DND-41 (cell line): ENCODE measurements at regions not wholly inside any gene's neighbourhood (a gene's known extent, or its start where the extent isn't known, plus 50 kb on each side); places are given as distances from the start of the nearest gene placed in this dataset.

Experiments
- EZH2 ChIP-seq: IDR thresholded peaks from 3 replicates; pipeline ENCODE4 v1.6.1; 2012; ENCODE audit warnings: borderline replicate concordance, low read depth, mild to moderate bottlenecking, moderate library complexity, low read length, inconsistent platforms; ENCODE audit not compliant: severe bottlenecking
- TF ChIP-seq, protein P1 (sequence below): IDR thresholded peaks from 2 replicates; pipeline ENCODE4 v1.5.1; 2012; ENCODE audit warnings: borderline replicate concordance, low read length, moderate library complexity, mild to moderate bottlenecking; ENCODE audit not compliant: poor library complexity, severe bottlenecking; ENCODE audit errors: extremely low read depth

DNA sequence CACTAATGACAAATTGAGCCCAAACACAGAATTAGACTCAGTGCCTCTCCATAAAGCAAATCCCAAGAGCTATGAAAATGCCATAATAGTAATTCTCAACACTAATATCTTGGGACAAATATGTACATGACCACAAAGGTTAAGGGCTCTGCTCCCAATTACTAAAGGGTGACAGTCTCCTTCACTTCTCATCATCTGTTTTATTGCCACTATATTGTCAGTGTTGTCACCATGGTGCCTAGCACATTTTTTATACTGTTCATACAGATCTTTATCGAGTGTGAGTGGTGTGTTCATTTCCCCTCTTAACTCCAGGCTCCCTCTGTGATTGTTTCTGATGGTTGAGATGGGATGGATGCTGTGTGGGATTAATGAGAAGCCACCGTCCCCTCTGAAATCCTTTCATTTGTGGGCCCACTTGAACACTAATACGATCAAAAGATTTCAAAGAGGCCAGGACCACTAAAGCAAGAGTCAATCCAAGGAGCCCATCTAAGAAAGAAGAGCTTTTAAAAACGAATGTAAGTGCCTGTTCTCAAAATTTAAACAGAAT lies 277.7 kb downstream of the GXYLT1 start:
- TF ChIP-seq, protein P1, sequence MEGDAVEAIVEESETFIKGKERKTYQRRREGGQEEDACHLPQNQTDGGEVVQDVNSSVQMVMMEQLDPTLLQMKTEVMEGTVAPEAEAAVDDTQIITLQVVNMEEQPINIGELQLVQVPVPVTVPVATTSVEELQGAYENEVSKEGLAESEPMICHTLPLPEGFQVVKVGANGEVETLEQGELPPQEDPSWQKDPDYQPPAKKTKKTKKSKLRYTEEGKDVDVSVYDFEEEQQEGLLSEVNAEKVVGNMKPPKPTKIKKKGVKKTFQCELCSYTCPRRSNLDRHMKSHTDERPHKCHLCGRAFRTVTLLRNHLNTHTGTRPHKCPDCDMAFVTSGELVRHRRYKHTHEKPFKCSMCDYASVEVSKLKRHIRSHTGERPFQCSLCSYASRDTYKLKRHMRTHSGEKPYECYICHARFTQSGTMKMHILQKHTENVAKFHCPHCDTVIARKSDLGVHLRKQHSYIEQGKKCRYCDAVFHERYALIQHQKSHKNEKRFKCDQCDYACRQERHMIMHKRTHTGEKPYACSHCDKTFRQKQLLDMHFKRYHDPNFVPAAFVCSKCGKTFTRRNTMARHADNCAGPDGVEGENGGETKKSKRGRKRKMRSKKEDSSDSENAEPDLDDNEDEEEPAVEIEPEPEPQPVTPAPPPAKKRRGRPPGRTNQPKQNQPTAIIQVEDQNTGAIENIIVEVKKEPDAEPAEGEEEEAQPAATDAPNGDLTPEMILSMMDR = no peak
- TF ChIP-seq EZH2 = no peak
